ENCODE measurements at regions not wholly inside any gene's neighbourhood (a gene's known extent, or its start where the extent isn't known, plus 50 kb on each side); places are given as distances from the start of the nearest gene placed in this dataset.

- intact Hi-C loops (cut with micrococcal nuclease), result no loop called here
- no peaks in the 10 kb centered on the region for H3K79me2 ChIP-seq (ENCODE audit: insufficient read depth, low read length)
- DNase-seq (ENCODE audit: low read depth, low spot score), result no peak
- H3K4me1 ChIP-seq (ENCODE audit: control insufficient read depth in 1 of 2, insufficient read depth in 2 of 2, low read length in 2 of 2), result no peaks in the 10 kb centered on the region
- CTCF ChIA-PET, result interaction anchor here (1.1 kb wide), 1 partner anchor 99 kb away, joined by 3 read pairs; no protein-coding TSS in a partner anchor
- BruUV-seq (replicated peaks), result no TSS peak
- no peak overlapping the region for H3K27ac ChIP-seq (ENCODE audit: low read depth, low read length)
- no peaks in the 10 kb centered on the region for H3K9me3 ChIP-seq (ENCODE audit: control insufficient read depth in 1 of 2, insufficient read depth in 1 of 2, low read depth in 1 of 2, low read length in 2 of 2)
- RAD21 ChIA-PET (ENCODE audit: low non-redundant PET in 1 of 2, low total read pairs in 2 of 2, uncharacterized antibody in 2 of 2, unreplicated experiment in 2 of 2), result no interaction called here
- no peak overlapping the region for H2AFZ ChIP-seq (ENCODE audit: low read depth, low read length, poor library complexity, severe bottlenecking)
- H3K4me2 ChIP-seq (ENCODE audit: low read length), result no peak overlapping the region
- H3K9ac ChIP-seq (ENCODE audit: low read length), result no peak overlapping the region
- H4K20me1 ChIP-seq (ENCODE audit: insufficient read depth), result no peaks in the 10 kb centered on the region
- POLR2A ChIA-PET, result no interaction called here
- ATAC-seq, result no peak
- TF ChIP-seq TCF7L2 (IDR thresholded peaks at IDR 0.05; ENCODE audit: borderline replicate concordance, extremely low read depth, insufficient read depth, insufficient read length) (no peak), ZNF274 (IDR thresholded peaks at IDR 0.05; ENCODE audit: low read depth, low read length) (no peak), ELF1 (IDR thresholded peaks at IDR 0.05; ENCODE audit: borderline replicate concordance, low read depth) (no peak), FOSL1 (IDR thresholded peaks at IDR 0.05; ENCODE audit: low read depth) (no peak), CTCF (IDR thresholded peaks at IDR 0.05 in 2 of 3, conservative IDR thresholded peaks at IDR 0.05 in 1 of 3; ENCODE audit: borderline replicate concordance in 1 of 3, insufficient read depth in 1 of 3, low read depth in 2 of 3, low read length in 2 of 3) (no peak), ZFX (IDR thresholded peaks at IDR 0.05) (no peak), CBX3 (IDR thresholded peaks at IDR 0.05; ENCODE audit: low read depth) (no peak), CEBPB (IDR thresholded peaks at IDR 0.05; ENCODE audit: low read depth) (no peak), ZBTB33 (IDR thresholded peaks at IDR 0.05; ENCODE audit: extremely low read depth, insufficient replicate concordance, low read length) (no peak), SRF (IDR thresholded peaks at IDR 0.05; ENCODE audit: low read depth) (no peak), RAD21 (IDR thresholded peaks at IDR 0.05; ENCODE audit: low read depth) (no peak), YY1 (IDR thresholded peaks at IDR 0.05; ENCODE audit: extremely low read depth, insufficient replicate concordance, low read depth, low read length) (no peak), MAX (IDR thresholded peaks at IDR 0.05) (no peak), EGR1 (IDR thresholded peaks at IDR 0.05; ENCODE audit: low read depth) (no peak), JUND (IDR thresholded peaks at IDR 0.05) (no peak), EZH2phosphoT487 (IDR thresholded peaks at IDR 0.05; ENCODE audit: borderline replicate concordance) (no peak), ATF3 (IDR thresholded peaks at IDR 0.05) (no peak)
- no peaks in the 10 kb centered on the region for H3K36me3 ChIP-seq (ENCODE audit: control insufficient read depth in 1 of 2, insufficient read depth in 2 of 2, low read length in 2 of 2)
- no peaks in the 10 kb centered on the region for H3K9me2 ChIP-seq (ENCODE audit: insufficient read depth)
- no peak overlapping the region for H3K4me3 ChIP-seq (replicated peaks in 1 of 2; ENCODE audit: low read depth in 1 of 2, low read length in 2 of 2)
- no peaks in the 10 kb centered on the region for H3K27me3 ChIP-seq (ENCODE audit: insufficient read depth, low read length)
Observed at GRCh38 chr7:85928500-85928899, 715.2 kb upstream of the GRM3 start.
